OCI-LY3 (cell line): ENCODE measurements at regions not wholly inside any gene's neighbourhood (a gene's known extent, or its start where the extent isn't known, plus 50 kb on each side); places are given as distances from the start of the nearest gene placed in this dataset.
A peak's percentile ranks its signal among the peaks of the same experiment; 100 is the strongest.

Source experiments
- H2AFZ ChIP-seq: fragments of 200-600, 300-600 bp; shearing (Covaris generic); 2 replicates; pipeline ENCODE4 v1.6.0; 2014; ENCODE audit warnings: antibody characterized with exemption, low read depth, low read length
- H3K27ac ChIP-seq: fragments of 200-600, 300-600 bp; sonication (generic); 2 replicates; pipeline ENCODE4 v1.5.1; 2014; ENCODE audit warnings: mild to moderate bottlenecking, low read length, moderate library complexity, mixed read lengths
- H3K27me3 ChIP-seq: fragments of 200-600, 300-600 bp; sonication (generic); 2 replicates; pipeline ENCODE4 v1.6.1; 2014; ENCODE audit warnings: low read depth, low read length, mixed read lengths
- H3K36me3 ChIP-seq: fragments of 200-600, 300-600 bp; sonication (generic); replicated peaks from 2 replicates; pipeline ENCODE3; 2014; ENCODE audit warnings: low read depth, low read length, mixed read lengths
- H3K4me1 ChIP-seq: fragments of 300-600, 200-600 bp; sonication (generic); 2 replicates; pipeline ENCODE4 v1.6.1; 2014; ENCODE audit warnings: low read length, mixed read lengths
- H3K4me2 ChIP-seq: fragments of 200-600, 300-600 bp; sonication (generic); 2 replicates; pipeline ENCODE4 v1.6.1; 2014; ENCODE audit warnings: low read length, mixed read lengths
- H3K4me3 ChIP-seq: fragments of 300-600, 200-600 bp; sonication (generic); 2 replicates; pipeline ENCODE4 v1.5.1; 2014; ENCODE audit warnings: antibody characterized with exemption, mild to moderate bottlenecking, low read length, moderate library complexity
- H3K79me2 ChIP-seq: fragments of 300-600, 200-600 bp; shearing (Covaris generic); 2 replicates; pipeline ENCODE4 v1.6.1; 2014; ENCODE audit warnings: mild to moderate bottlenecking, low read length, mixed read lengths
- H3K9ac ChIP-seq: fragments of 300-600, 200-600 bp; shearing (Covaris generic); 2 replicates; pipeline ENCODE4 v1.6.0; 2014; ENCODE audit warnings: mild to moderate bottlenecking, low read length, moderate library complexity
- H3K9me3 ChIP-seq: fragments of 200-600, 300-600 bp; shearing (Covaris generic); 2 replicates; pipeline ENCODE4 v1.6.1; 2014; ENCODE audit warnings: low read length, mixed read lengths; ENCODE audit not compliant: insufficient read depth
- H4K20me1 ChIP-seq: fragments of 200-600, 300-600 bp; sonication (generic); 2 replicates; pipeline ENCODE4 v1.6.1; 2016; ENCODE audit warnings: low read length, mixed read lengths; ENCODE audit not compliant: insufficient read depth
- EZH2phosphoT487 ChIP-seq: fragments of 200-600 bp; shearing (Covaris generic); IDR thresholded peaks from 2 replicates; pipeline ENCODE4 v1.6.1; 2018; ENCODE audit warnings: antibody characterized with exemption, mixed run types, low read depth
- TF ChIP-seq, protein P1 (sequence below): fragments of 200-600, 300-600 bp; sonication (generic); IDR thresholded peaks from 2 replicates; pipeline ENCODE4 v1.5.1; 2014; ENCODE audit warnings: antibody characterized with exemption, low read length, low read depth

DNA sequence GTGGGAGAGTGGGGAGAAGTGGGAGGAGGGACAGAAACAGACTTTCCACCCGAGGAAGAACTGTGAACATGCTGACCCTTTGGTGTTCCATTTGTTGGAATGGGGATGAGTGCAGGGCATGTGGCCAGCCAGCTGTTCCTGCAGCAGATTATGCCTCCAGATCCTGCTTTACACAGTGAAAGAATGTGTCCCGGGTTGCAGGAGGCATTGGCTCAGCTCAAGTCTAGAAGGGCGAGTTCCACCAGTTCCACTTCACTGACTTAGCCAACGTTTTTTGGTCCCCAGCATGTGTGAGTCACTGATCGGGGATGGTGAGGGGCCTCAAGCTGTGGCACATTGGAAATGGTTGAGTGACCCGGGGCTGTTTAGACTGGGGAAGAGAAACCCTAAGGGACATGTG is 307.0 kb upstream of the ROPN1 start:
- H3K36me3 ChIP-seq, result no peaks in the 10 kb centered on the region
- H3K79me2 ChIP-seq, result no peaks in the 10 kb centered on the region
- no peak overlapping the region for H3K27ac ChIP-seq
- H3K4me3 ChIP-seq, result peak overlapping the region; percentile 42
- peak overlapping the region; percentile 67 for H3K4me2 ChIP-seq
- TF ChIP-seq EZH2phosphoT487, result no peak
- TF ChIP-seq, protein P1, sequence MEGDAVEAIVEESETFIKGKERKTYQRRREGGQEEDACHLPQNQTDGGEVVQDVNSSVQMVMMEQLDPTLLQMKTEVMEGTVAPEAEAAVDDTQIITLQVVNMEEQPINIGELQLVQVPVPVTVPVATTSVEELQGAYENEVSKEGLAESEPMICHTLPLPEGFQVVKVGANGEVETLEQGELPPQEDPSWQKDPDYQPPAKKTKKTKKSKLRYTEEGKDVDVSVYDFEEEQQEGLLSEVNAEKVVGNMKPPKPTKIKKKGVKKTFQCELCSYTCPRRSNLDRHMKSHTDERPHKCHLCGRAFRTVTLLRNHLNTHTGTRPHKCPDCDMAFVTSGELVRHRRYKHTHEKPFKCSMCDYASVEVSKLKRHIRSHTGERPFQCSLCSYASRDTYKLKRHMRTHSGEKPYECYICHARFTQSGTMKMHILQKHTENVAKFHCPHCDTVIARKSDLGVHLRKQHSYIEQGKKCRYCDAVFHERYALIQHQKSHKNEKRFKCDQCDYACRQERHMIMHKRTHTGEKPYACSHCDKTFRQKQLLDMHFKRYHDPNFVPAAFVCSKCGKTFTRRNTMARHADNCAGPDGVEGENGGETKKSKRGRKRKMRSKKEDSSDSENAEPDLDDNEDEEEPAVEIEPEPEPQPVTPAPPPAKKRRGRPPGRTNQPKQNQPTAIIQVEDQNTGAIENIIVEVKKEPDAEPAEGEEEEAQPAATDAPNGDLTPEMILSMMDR, result no peak
- peaks cover 70% of the 10 kb centered on the region for H3K27me3 ChIP-seq
- no peaks in the 10 kb centered on the region for H3K9me3 ChIP-seq
- H3K4me1 ChIP-seq, result peaks cover 15% of the 10 kb centered on the region
- H3K9ac ChIP-seq, result no peak overlapping the region
- no peaks in the 10 kb centered on the region for H4K20me1 ChIP-seq
- H2AFZ ChIP-seq, result no peak overlapping the region

DNA sequence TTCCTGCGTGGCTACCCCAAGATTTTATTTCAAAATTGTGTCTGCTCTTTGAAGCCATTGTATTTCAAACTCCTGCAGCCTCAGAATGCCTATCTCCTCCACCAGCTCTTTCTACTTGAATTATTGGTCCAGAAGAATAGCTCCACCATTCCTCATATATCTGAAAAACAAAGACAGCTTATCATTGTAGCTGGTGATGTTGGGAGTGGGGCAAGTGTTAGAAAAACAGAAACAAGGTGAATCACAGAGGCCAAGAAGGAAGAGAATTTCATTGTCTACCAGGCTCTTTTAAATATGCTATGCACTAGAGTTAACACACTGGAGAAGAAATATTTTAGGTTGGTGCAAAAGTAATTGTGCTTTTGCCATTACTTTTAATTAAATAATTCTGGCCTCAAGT is 307.9 kb upstream of the ROPN1 start:
- Histone ChIP-seq H3K9ac (no peak overlapping the region), H3K27me3 (peaks cover 69% of the 10 kb centered on the region), H3K4me2 (no peak overlapping the region), H3K9me3 (no peaks in the 10 kb centered on the region), H3K79me2 (no peaks in the 10 kb centered on the region), H3K4me3 (no peak overlapping the region), H3K27ac (no peak overlapping the region), H2AFZ (no peak overlapping the region), H3K36me3 (no peaks in the 10 kb centered on the region), H3K4me1 (peaks cover 15% of the 10 kb centered on the region), H4K20me1 (no peaks in the 10 kb centered on the region)
- TF ChIP-seq EZH2phosphoT487, result no peak
- TF ChIP-seq, protein P1, result no peak

DNA sequence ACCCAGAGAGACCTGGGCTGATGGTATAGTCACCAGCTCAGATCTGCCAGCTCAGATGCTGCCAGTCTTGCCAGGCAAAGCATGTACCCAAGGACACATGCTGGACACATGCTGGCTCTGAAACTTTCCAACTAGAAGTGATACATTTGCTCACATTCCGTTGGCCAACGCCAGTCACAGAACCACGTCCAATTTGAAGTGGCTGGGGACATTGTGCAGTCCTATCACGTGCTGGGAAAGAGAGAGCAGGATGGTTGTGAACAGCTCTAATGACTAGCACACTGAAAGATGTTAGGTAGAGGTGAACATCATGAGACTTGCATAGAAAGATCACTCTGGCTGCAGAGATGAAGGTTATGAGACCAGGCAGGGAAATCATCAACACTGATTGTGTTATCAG is 308.5 kb upstream of the ROPN1 start:
- no peaks in the 10 kb centered on the region for H4K20me1 ChIP-seq
- no peaks in the 10 kb centered on the region for H3K36me3 ChIP-seq
- H3K79me2 ChIP-seq, result no peaks in the 10 kb centered on the region
- H2AFZ ChIP-seq, result no peak overlapping the region
- no peak overlapping the region for H3K27ac ChIP-seq
- peaks cover 15% of the 10 kb centered on the region for H3K4me1 ChIP-seq
- no peak for TF ChIP-seq EZH2phosphoT487
- TF ChIP-seq, protein P1, result no peak
- no peak overlapping the region for H3K4me2 ChIP-seq
- peaks cover 63% of the 10 kb centered on the region for H3K27me3 ChIP-seq
- H3K4me3 ChIP-seq, result no peak overlapping the region
- no peak overlapping the region for H3K9ac ChIP-seq
- no peaks in the 10 kb centered on the region for H3K9me3 ChIP-seq

DNA sequence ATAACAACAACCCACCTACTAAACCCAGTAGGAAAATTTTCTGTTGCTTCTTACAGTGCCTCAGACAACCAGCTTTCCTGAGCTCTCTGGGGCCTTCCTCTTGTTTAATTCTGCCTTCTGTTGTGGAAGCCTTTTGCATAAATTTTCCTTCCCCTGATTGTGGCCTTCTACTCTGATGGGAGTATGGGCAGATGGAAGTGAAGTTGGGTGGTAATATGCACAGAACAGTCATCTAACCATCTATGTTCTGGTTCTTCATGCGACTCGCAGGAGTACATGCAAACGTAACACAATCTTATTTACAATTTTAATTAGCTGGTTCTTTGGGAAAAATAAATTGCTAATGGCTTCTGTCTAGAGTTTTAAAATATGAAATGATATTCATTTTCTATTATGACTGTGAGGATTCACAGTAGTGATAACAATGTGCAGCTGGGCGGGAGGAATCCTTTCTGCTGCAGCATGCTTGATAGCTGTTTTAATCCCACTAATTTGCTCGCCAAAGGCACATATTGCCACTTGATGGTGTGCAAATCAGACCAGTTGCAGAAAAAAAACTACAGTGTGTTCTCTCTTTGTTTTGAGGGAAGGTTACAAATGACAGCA is 311.5 kb upstream of the ROPN1 start:
- H3K4me2 ChIP-seq, result no peak overlapping the region
- TF ChIP-seq, protein P1, result no peak
- TF ChIP-seq EZH2phosphoT487, result no peak
- H3K27me3 ChIP-seq, result peaks cover 36% of the 10 kb centered on the region
- no peak overlapping the region for H3K27ac ChIP-seq
- H4K20me1 ChIP-seq, result no peaks in the 10 kb centered on the region
- no peak overlapping the region for H3K9ac ChIP-seq
- H3K9me3 ChIP-seq, result no peaks in the 10 kb centered on the region
- peaks cover 15% of the 10 kb centered on the region for H3K4me1 ChIP-seq
- H2AFZ ChIP-seq, result no peak overlapping the region
- H3K4me3 ChIP-seq, result no peak overlapping the region
- H3K36me3 ChIP-seq, result no peaks in the 10 kb centered on the region
- no peaks in the 10 kb centered on the region for H3K79me2 ChIP-seq
